ENCODE measurements at regions not wholly inside any gene's neighbourhood (a gene's known extent, or its start where the extent isn't known, plus 50 kb on each side); places are given as distances from the start of the nearest gene placed in this dataset.

- no peak overlapping the region for H3K14ac ChIP-seq (ENCODE audit: insufficient read length)
- H2AK5ac ChIP-seq (ENCODE audit: low read depth, low read length) = no peak overlapping the region
- 0 out of 2 replicates have a peak, but pooled peaks cover 3% of the 10 kb centered on the region for H3K23me2 ChIP-seq (ENCODE audit: low read depth, low read length)
- peak overlapping the region; percentile 41 to 65 for H3K4me2 ChIP-seq (ENCODE audit: insufficient read depth in 1 of 2, low read depth in 2 of 2, low read length in 2 of 2)
- H3K4me3 ChIP-seq (ENCODE audit: extremely low read depth in 1 of 4, insufficient read depth in 2 of 4, low read depth in 3 of 4, low read length in 4 of 4) = peak overlapping the region in 3 of 4 experiments; percentile 1 to 45 (median 3); a peak in 4 of 8 replicates
- H3K4ac ChIP-seq (replicated peaks; ENCODE audit: insufficient read length, low read depth, low read length) = no peak overlapping the region
- no peak overlapping the region for H4K8ac ChIP-seq (ENCODE audit: extremely low read depth, insufficient read depth, low read length)
- peak; percentile 50 to 61 for DNase-seq (ENCODE audit: low read depth in 1 of 2, low spot score in 2 of 2)
- 0% methylated on average over 3 of the region's 3 CpGs; no CpG with 5 or more reads in 1 of the 2 experiments for WGBS, 2 experiments (ENCODE audit: extremely low coverage in 1 of 2, insufficient coverage in 1 of 2, insufficient read length in 1 of 2, insufficient replicate concordance in 2 of 2, low coverage in 1 of 2, low lambda C conversion rate in 2 of 2, missing lambda C conversion rate in 1 of 2)
- ChIA-PET POLR2A (ENCODE audit: partially characterized antibody) (interaction anchor here (0.6 to 1.3 kb wide), 4 partner anchors 9 to 523 kb away, joined by 3 to 4 read pairs (median 3); no protein-coding TSS in a partner anchor), CTCF (ENCODE audit: partially characterized antibody) (interaction anchor here (0.8 to 4.8 kb wide), 30 partner anchors 8 to 591 kb away, joined by 3 to 70 read pairs (median 6); partner anchors contain the start of gene PAX3)
- no peak overlapping the region; the same call in 1 of the 2 replicates for H3K18ac ChIP-seq (ENCODE audit: extremely low read depth, low read length)
- H4K5ac ChIP-seq (ENCODE audit: insufficient read length, low read depth, low read length) = no peak overlapping the region
- no peak overlapping the region for H2BK20ac ChIP-seq (ENCODE audit: low read length)
- peaks cover 2 to 9% of the 10 kb centered on the region in 2 experiments; a peak in 1 of 4 replicates for H3K9me3 ChIP-seq (ENCODE audit: insufficient read depth in 2 of 2, low read depth in 1 of 2, low read length in 1 of 2)
- no peak overlapping the region for H2BK5ac ChIP-seq (ENCODE audit: low read depth, low read length)
- H3K79me2 ChIP-seq (ENCODE audit: control insufficient read depth in 1 of 2, insufficient read depth in 2 of 2, low read length in 2 of 2) = no peaks in the 10 kb centered on the region
- H2BK12ac ChIP-seq (ENCODE audit: low read depth, low read length) = no peak overlapping the region
- no peak overlapping the region for H2BK15ac ChIP-seq (ENCODE audit: low read length)
- no peaks in the 10 kb centered on the region for H3K36me3 ChIP-seq (ENCODE audit: control insufficient read depth in 2 of 4, insufficient read depth in 4 of 4, low read length in 3 of 4)
- H4K20me1 ChIP-seq (replicated peaks in 1 of 2; ENCODE audit: control insufficient read depth in 1 of 2, insufficient read depth in 2 of 2, low read length in 2 of 2) = peaks cover 0 to 4% of the 10 kb centered on the region in 2 experiments
- H2AFZ ChIP-seq (ENCODE audit: low read length) = no peak overlapping the region
- peak; percentile 91 for FAIRE-seq
- no peaks in the 10 kb centered on the region for H3K79me1 ChIP-seq (ENCODE audit: low read depth, low read length)
- peaks cover 0 to 4% (median 2%) of the 10 kb centered on the region in 4 experiments; a peak in 4 of 7 replicates for H3K4me1 ChIP-seq (replicated peaks in 1 of 4; ENCODE audit: control insufficient read depth in 3 of 4, insufficient read depth in 4 of 4, low read length in 3 of 4)
- no peak overlapping the region for H3K9ac ChIP-seq (replicated peaks in 1 of 4; ENCODE audit: extremely low read depth in 1 of 4, low read depth in 3 of 4, low read length in 3 of 4)
- no peak overlapping the region for H2BK120ac ChIP-seq (replicated peaks; ENCODE audit: low read depth, low read length)
- no peak overlapping the region for H3K27ac ChIP-seq (ENCODE audit: low read depth, low read length)
- H3K56ac ChIP-seq (replicated peaks; ENCODE audit: insufficient read length, low read depth, low read length) = no peak overlapping the region
- H3K23ac ChIP-seq (ENCODE audit: insufficient read length) = no peak overlapping the region
- H3K27me3 ChIP-seq (replicated peaks in 1 of 4; ENCODE audit: control insufficient read depth in 3 of 4, extremely low read depth in 1 of 4, insufficient read depth in 3 of 4, low read length in 3 of 4) = peaks cover 0 to 8% (median 5%) of the 10 kb centered on the region in 4 experiments; a peak in 3 of 7 replicates
- H4K91ac ChIP-seq (replicated peaks; ENCODE audit: insufficient read length, low read length) = no peak overlapping the region
- TF ChIP-seq CEBPB (IDR thresholded peaks at IDR 0.05; ENCODE audit: low read depth, low read length) = no peak
- no peak for TF ChIP-seq NRF1 (IDR thresholded peaks at IDR 0.05; ENCODE audit: low read depth, low read length)
- TF ChIP-seq HDAC2 (IDR thresholded peaks at IDR 0.05; ENCODE audit: borderline replicate concordance in 1 of 2, low read depth in 2 of 2, low read length in 2 of 2) = peak in 1 of 2 experiments; percentile 87; a peak in 2 of 4 replicates
- no peak for TF ChIP-seq KDM4A (IDR thresholded peaks at IDR 0.05; ENCODE audit: low read depth, low read length, severe bottlenecking)
- TF ChIP-seq HDAC6 (IDR thresholded peaks at IDR 0.05; ENCODE audit: low read depth, low read length) = no peak
- no peak for TF ChIP-seq CHD1 (IDR thresholded peaks at IDR 0.05; ENCODE audit: low read depth, low read length)
Observed at GRCh38 chr2:222025881-222026271, 272.9 kb downstream of the PAX3 start.

Data from H1 (cell line).